ENCODE measurements at regions not wholly inside any gene's neighbourhood (a gene's known extent, or its start where the extent isn't known, plus 50 kb on each side); places are given as distances from the start of the nearest gene placed in this dataset.

DNA sequence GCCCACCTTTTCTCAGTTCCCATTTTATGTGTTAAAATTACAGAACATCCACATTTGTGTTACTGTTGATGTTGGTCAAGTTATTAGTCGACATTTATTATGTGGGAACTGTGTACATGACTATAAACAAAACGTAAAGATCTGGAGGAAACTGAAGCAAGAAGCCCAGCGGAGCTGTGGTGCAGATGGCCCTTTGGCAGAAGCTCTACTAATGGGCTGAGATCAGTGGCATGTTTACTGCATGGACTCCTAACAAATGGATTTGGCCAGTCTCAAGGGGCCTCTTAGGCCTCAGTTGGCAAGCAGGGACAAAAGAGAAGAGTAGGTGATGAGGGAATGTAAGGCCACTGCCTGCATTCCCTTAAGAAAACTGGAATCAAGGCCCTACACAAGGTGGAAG is 282.1 kb upstream of the TCF21 start:
- H3K27me3 ChIP-seq (ENCODE audit: control insufficient read depth, insufficient read depth, low read length), result no peaks in the 10 kb centered on the region
- TF ChIP-seq, protein P1, sequence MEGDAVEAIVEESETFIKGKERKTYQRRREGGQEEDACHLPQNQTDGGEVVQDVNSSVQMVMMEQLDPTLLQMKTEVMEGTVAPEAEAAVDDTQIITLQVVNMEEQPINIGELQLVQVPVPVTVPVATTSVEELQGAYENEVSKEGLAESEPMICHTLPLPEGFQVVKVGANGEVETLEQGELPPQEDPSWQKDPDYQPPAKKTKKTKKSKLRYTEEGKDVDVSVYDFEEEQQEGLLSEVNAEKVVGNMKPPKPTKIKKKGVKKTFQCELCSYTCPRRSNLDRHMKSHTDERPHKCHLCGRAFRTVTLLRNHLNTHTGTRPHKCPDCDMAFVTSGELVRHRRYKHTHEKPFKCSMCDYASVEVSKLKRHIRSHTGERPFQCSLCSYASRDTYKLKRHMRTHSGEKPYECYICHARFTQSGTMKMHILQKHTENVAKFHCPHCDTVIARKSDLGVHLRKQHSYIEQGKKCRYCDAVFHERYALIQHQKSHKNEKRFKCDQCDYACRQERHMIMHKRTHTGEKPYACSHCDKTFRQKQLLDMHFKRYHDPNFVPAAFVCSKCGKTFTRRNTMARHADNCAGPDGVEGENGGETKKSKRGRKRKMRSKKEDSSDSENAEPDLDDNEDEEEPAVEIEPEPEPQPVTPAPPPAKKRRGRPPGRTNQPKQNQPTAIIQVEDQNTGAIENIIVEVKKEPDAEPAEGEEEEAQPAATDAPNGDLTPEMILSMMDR (IDR thresholded peaks at IDR 0.05; ENCODE audit: insufficient read depth, low read depth, low read length), result no peak
- CTCF ChIA-PET, result no interaction called here
- DNase-seq (ENCODE audit: low read depth), result no peak
- POLR2A ChIA-PET, result no interaction called here
- no peaks in the 10 kb centered on the region for H3K36me3 ChIP-seq (ENCODE audit: control insufficient read depth, insufficient read depth, low read length)
- no peak overlapping the region for H3K4me3 ChIP-seq (ENCODE audit: low read depth, low read length)

DNA sequence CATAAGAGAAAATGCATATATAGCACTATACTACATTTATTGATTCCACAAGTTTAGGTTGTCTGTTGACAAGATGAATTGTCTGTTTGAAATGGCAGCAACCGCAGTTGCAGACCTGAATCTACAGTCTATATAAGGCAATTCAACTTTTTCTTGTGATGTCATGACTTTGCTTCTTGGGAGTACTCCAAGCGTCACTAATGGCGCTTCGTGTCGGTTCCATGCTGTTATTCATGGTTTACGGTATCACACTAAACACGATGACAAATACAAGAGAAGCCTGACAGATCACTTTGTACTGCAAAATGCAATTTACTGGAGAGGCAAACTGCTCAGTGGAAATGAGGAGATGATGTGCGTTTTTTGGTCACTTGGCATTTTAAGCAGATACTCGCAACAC is 280.3 kb upstream of the TCF21 start:
- no peak for DNase-seq (ENCODE audit: low read depth)
- Histone ChIP-seq H3K4me3 (ENCODE audit: low read depth, low read length) (no peak overlapping the region), H3K27me3 (ENCODE audit: control insufficient read depth, insufficient read depth, low read length) (no peaks in the 10 kb centered on the region), H3K36me3 (ENCODE audit: control insufficient read depth, insufficient read depth, low read length) (no peaks in the 10 kb centered on the region)
- ChIA-PET CTCF (no interaction called here), POLR2A (no interaction called here)
- TF ChIP-seq, protein P1 (IDR thresholded peaks at IDR 0.05; ENCODE audit: insufficient read depth, low read depth, low read length), result no peak

DNA sequence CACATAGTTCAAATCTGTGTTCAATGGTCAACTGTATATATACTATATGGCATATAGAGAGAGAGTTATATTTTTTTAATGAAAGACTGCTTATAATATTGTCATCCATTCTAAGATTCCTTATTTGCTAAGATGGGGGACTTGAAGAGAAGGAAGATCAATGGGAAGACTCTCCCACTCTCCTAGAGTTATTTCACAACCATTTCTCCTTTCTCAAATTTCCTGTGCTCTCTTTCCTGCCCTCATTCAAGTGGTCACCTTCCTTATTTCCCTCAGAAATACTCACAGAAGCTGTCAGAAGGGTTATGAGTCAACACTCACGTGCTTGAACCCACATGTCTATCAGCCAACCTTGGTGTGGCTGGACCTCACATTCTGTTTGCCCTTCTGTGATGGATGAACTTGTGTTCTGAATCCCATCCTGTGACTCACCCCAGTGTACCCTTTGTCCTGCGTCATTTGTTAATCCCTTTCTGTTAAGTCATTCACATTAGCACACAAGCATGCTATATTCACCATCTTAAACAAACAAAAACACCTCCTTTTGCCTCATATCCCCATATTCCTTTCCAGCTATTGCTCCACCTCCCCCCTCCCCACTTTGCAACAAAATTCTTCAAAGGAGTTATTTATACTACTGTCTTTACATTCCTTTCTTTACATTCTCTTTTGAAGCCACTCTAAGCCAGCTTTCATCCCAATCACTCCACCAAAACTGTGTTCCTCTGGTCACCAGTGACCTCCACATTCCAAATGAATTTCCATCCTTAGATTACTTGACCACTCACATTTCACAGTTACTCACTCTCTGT is 279.3 kb upstream of the TCF21 start:
- TF ChIP-seq, protein P1 (IDR thresholded peaks at IDR 0.05; ENCODE audit: insufficient read depth, low read depth, low read length), result no peak
- CTCF ChIA-PET, result interaction anchor here (0.7 kb wide), 1 partner anchor 67 kb away, joined by 3 read pairs; no protein-coding TSS in a partner anchor
- Histone ChIP-seq H3K36me3 (ENCODE audit: control insufficient read depth, insufficient read depth, low read length) (no peaks in the 10 kb centered on the region), H3K27me3 (ENCODE audit: control insufficient read depth, insufficient read depth, low read length) (no peaks in the 10 kb centered on the region), H3K4me3 (ENCODE audit: low read depth, low read length) (no peak overlapping the region)
- peak; percentile 80 for DNase-seq (ENCODE audit: low read depth)
- POLR2A ChIA-PET, result no interaction called here

DNA sequence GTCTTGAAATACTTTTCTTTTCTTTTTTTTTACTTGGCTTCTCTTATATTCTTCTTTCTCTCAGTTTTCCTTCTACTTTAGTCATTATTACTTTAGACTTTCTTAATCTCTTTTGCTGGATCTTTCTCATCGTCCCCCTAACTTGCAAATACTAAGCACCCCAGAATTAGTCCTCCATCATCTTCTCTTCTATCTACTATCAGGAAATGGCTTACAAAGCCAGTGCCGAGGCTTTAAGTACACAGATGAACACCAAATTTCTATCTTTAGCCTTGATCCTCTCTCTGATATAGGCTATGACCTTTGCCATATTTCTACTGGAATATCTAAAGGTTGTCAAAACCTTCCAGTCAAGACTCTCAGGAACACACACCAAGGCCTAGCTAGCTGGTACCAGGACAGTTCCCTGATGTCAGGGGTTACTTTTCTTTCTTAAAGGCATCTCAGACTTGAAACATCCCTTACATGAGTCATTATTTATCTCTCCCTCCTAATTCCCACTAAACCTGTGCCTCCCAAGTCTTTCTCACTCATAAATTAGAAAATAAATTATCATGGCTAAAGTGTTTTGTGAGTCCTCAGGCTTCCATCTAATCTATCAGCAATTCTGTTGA is 278.6 kb upstream of the TCF21 start:
- DNase-seq (ENCODE audit: low read depth), result no peak
- H3K4me3 ChIP-seq (ENCODE audit: low read depth, low read length), result no peak overlapping the region
- TF ChIP-seq, protein P1 (IDR thresholded peaks at IDR 0.05; ENCODE audit: insufficient read depth, low read depth, low read length), result no peak
- POLR2A ChIA-PET, result no interaction called here
- no peaks in the 10 kb centered on the region for H3K27me3 ChIP-seq (ENCODE audit: control insufficient read depth, insufficient read depth, low read length)
- no peaks in the 10 kb centered on the region for H3K36me3 ChIP-seq (ENCODE audit: control insufficient read depth, insufficient read depth, low read length)
- CTCF ChIA-PET, result interaction anchor here (0.7 kb wide), 1 partner anchor 66 kb away, joined by 3 read pairs; no protein-coding TSS in a partner anchor

DNA sequence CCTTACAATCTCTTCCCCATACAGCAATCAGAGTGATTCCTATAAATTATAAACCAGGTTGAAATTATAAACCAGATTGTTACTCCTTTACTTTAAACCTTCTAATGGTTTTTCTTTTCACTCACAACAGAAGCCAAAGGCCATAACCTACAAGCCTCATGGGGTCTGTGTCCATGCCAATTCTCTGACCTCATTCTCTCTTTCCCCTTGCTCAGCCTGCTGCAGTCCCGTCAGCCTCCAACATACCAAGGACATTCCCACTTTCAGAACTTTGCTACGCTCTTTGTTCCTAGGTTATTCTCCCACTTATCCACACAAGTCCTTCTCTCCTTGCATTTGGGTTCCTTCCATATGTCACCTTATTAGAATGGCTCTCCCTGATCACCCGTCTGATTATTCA is 277.9 kb upstream of the TCF21 start:
- no peak for DNase-seq (ENCODE audit: low read depth)
- POLR2A ChIA-PET, result no interaction called here
- TF ChIP-seq, protein P1 (IDR thresholded peaks at IDR 0.05; ENCODE audit: insufficient read depth, low read depth, low read length), result no peak

More for the DNA sequence above, 277.9 kb upstream of the TCF21 start:
- Histone ChIP-seq H3K4me3 (ENCODE audit: low read depth, low read length) (no peak overlapping the region), H3K36me3 (ENCODE audit: control insufficient read depth, insufficient read depth, low read length) (no peaks in the 10 kb centered on the region), H3K27me3 (ENCODE audit: control insufficient read depth, insufficient read depth, low read length) (no peaks in the 10 kb centered on the region)
- CTCF ChIA-PET, result no interaction called here

All from BJ (cell line).